Activated effector memory CD4-positive, alpha-beta T cell treated with anti-CD3 and anti-CD28 coated beads, Interleukin-2, amount 50 U/mL, for 16 hours (primary cell): ENCODE measurements at regions not wholly inside any gene's neighbourhood (a gene's known extent, or its start where the extent isn't known, plus 50 kb on each side); places are given as distances from the start of the nearest gene placed in this dataset.

Experiments used
- DNase-seq: peaks from one replicate; pipeline ENCODE4 v3.0.0-alpha.2; 2020

DNA sequence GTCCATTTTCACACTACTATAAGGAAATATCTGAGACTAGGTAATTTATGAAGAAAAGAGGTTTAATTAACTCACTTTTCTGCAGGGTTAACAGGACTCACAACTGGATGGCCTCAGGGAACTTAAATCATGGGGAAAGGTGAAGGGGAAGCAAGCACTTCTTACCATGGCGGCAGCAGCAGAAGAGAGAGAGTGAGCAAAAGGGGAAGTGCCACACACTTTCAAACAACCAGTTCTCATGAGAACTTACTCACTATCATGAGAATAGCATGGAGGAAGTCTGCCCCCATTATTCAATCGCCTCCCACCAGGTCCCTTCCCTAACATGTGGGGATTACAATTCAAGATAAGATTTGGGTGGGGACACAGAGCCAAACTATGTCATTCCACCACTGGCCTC lies 55.1 kb upstream of the NETO1 start:
- DNase-seq = no peak
